ENCODE measurements at regions not wholly inside any gene's neighbourhood (a gene's known extent, or its start where the extent isn't known, plus 50 kb on each side); places are given as distances from the start of the nearest gene placed in this dataset.

GRCh38 chr12:16688200-16688599, 82.2 kb upstream of the LMO3 start:
- intact Hi-C loops (cut with DNase I; ENCODE audit: low total_unique reads): no loop called here
- TF ChIP-seq POLR2AphosphoS5 (IDR thresholded peaks at IDR 0.05): no peak
- TF ChIP-seq EP300 (IDR thresholded peaks at IDR 0.05; ENCODE audit: low read depth): no peak
- no peak for TF ChIP-seq POLR2A (IDR thresholded peaks at IDR 0.05)
- TF ChIP-seq, protein P1, sequence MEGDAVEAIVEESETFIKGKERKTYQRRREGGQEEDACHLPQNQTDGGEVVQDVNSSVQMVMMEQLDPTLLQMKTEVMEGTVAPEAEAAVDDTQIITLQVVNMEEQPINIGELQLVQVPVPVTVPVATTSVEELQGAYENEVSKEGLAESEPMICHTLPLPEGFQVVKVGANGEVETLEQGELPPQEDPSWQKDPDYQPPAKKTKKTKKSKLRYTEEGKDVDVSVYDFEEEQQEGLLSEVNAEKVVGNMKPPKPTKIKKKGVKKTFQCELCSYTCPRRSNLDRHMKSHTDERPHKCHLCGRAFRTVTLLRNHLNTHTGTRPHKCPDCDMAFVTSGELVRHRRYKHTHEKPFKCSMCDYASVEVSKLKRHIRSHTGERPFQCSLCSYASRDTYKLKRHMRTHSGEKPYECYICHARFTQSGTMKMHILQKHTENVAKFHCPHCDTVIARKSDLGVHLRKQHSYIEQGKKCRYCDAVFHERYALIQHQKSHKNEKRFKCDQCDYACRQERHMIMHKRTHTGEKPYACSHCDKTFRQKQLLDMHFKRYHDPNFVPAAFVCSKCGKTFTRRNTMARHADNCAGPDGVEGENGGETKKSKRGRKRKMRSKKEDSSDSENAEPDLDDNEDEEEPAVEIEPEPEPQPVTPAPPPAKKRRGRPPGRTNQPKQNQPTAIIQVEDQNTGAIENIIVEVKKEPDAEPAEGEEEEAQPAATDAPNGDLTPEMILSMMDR (IDR thresholded peaks at IDR 0.05): no peak
- in situ Hi-C loops (cut with MboI; ENCODE audit: low pct_ligation_motif_present in 1 of 4, low pct_unique_long_range_greater_than_20kb in 1 of 4, low sequenced_read_pairs in 3 of 4): no loop called here
- 86 to 88% methylated on average over 1 of the region's 1 CpG for WGBS, 2 donors (ENCODE audit: low coverage in 1 of 2)
- no peaks in the 10 kb centered on the region for H3K27me3 ChIP-seq
- no peak for DNase-seq
- H3K9me3 ChIP-seq: no peaks in the 10 kb centered on the region
- no peaks in the 10 kb centered on the region for H3K4me1 ChIP-seq
- no peak overlapping the region for H3K27ac ChIP-seq
- no peak overlapping the region for H3K4me3 ChIP-seq
- H3K36me3 ChIP-seq: no peaks in the 10 kb centered on the region

- TF ChIP-seq POLR2AphosphoS5 (IDR thresholded peaks at IDR 0.05) (no peak), EP300 (IDR thresholded peaks at IDR 0.05; ENCODE audit: low read depth) (no peak), POLR2A (IDR thresholded peaks at IDR 0.05) (no peak)
- TF ChIP-seq, protein P1 (IDR thresholded peaks at IDR 0.05): no peak
- in situ Hi-C loops (cut with MboI; ENCODE audit: low pct_ligation_motif_present in 1 of 4, low pct_unique_long_range_greater_than_20kb in 1 of 4, low sequenced_read_pairs in 3 of 4): no loop called here
Observed at GRCh38 chr12:16685107-16685506, 79.1 kb upstream of the LMO3 start.

GRCh38 chr12:16681196-16681595, 75.2 kb upstream of the LMO3 start:
- no peak for DNase-seq
- H3K36me3 ChIP-seq: no peaks in the 10 kb centered on the region
- intact Hi-C loops (cut with DNase I; ENCODE audit: low total_unique reads) (no loop called here), in situ Hi-C loops (cut with MboI; ENCODE audit: low pct_ligation_motif_present in 1 of 4, low pct_unique_long_range_greater_than_20kb in 1 of 4, low sequenced_read_pairs in 3 of 4) (no loop called here)
- no peak overlapping the region for H3K4me3 ChIP-seq
- no peak overlapping the region for H3K27ac ChIP-seq
- no peaks in the 10 kb centered on the region for H3K27me3 ChIP-seq
- no peak for TF ChIP-seq POLR2AphosphoS5 (IDR thresholded peaks at IDR 0.05)
- TF ChIP-seq, protein P1 (IDR thresholded peaks at IDR 0.05): no peak
- no peak for TF ChIP-seq EP300 (IDR thresholded peaks at IDR 0.05; ENCODE audit: low read depth)
- no peak for TF ChIP-seq POLR2A (IDR thresholded peaks at IDR 0.05)
- H3K4me1 ChIP-seq: no peaks in the 10 kb centered on the region
- H3K9me3 ChIP-seq: no peaks in the 10 kb centered on the region

More at GRCh38 chr12:16685107-16685506, 79.1 kb upstream of the LMO3 start:
- Histone ChIP-seq H3K4me3 (no peak overlapping the region), H3K27ac (no peak overlapping the region), H3K36me3 (no peaks in the 10 kb centered on the region), H3K4me1 (no peaks in the 10 kb centered on the region), H3K9me3 (no peaks in the 10 kb centered on the region), H3K27me3 (no peaks in the 10 kb centered on the region)
- DNase-seq: no peak
- intact Hi-C loops (cut with DNase I; ENCODE audit: low total_unique reads): no loop called here
- WGBS, 2 donors (ENCODE audit: low coverage in 1 of 2): 64 to 74% methylated on average over 4 of the region's 4 CpGs

- in situ Hi-C loops (cut with MboI; ENCODE audit: low pct_ligation_motif_present in 1 of 4, low pct_unique_long_range_greater_than_20kb in 1 of 4, low sequenced_read_pairs in 3 of 4): no loop called here
- intact Hi-C loops (cut with DNase I; ENCODE audit: low total_unique reads): no loop called here
Observed at GRCh38 chr12:16675438-16675837, 69.5 kb upstream of the LMO3 start.

More at GRCh38 chr12:16675438-16675837, 69.5 kb upstream of the LMO3 start:
- DNase-seq: no peak
- Histone ChIP-seq H3K4me1 (no peaks in the 10 kb centered on the region), H3K27me3 (no peaks in the 10 kb centered on the region), H3K4me3 (no peak overlapping the region), H3K36me3 (no peaks in the 10 kb centered on the region), H3K27ac (no peak overlapping the region), H3K9me3 (no peaks in the 10 kb centered on the region)
- TF ChIP-seq EP300 (IDR thresholded peaks at IDR 0.05; ENCODE audit: low read depth): no peak
- TF ChIP-seq POLR2AphosphoS5 (IDR thresholded peaks at IDR 0.05): no peak
- TF ChIP-seq, protein P1 (IDR thresholded peaks at IDR 0.05): no peak
- TF ChIP-seq POLR2A (IDR thresholded peaks at IDR 0.05): no peak
- WGBS, 2 donors (ENCODE audit: low coverage in 1 of 2): 35 to 64% methylated on average over 1 to 2 of the region's 3 CpGs

All from transverse colon (tissue), 4 donors.